PC-9 (cell line): ENCODE measurements at regions not wholly inside any gene's neighbourhood (a gene's known extent, or its start where the extent isn't known, plus 50 kb on each side); places are given as distances from the start of the nearest gene placed in this dataset.

Source experiments
- EZH2 ChIP-seq: fragments of 200-600 bp; sonication (generic); IDR thresholded peaks from 2 replicates; pipeline ENCODE4 v1.8.0; 2017; ENCODE audit warnings: antibody characterized with exemption, low read depth
- TF ChIP-seq, protein P1 (sequence below): fragments of 200-600 bp; sonication (generic); conservative IDR thresholded peaks from 2 replicates; pipeline ENCODE4 v1.6.1; 2017; ENCODE audit warnings: mixed run types, antibody characterized with exemption, mild to moderate bottlenecking, moderate library complexity

DNA sequence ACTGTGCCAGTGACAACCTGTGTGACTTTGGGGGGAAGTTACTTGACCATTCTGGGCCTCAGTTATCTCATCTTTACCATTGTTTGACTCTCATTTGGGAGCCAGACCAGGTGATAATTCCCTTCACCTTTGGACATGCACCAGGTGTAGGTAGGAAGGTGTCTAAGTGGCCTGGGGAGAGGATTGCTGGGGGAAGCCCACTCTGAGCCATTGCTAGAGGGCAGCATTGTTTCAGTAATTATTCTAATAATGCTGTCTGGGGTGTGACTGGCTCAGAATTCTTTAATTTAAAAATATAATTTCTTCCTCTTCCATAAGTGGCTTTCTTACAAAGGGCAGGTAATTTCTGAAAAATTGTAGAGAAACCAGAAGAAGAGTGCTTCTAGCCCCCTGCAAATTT is 104.3 kb downstream of the RTL9 start:
- TF ChIP-seq, protein P1, sequence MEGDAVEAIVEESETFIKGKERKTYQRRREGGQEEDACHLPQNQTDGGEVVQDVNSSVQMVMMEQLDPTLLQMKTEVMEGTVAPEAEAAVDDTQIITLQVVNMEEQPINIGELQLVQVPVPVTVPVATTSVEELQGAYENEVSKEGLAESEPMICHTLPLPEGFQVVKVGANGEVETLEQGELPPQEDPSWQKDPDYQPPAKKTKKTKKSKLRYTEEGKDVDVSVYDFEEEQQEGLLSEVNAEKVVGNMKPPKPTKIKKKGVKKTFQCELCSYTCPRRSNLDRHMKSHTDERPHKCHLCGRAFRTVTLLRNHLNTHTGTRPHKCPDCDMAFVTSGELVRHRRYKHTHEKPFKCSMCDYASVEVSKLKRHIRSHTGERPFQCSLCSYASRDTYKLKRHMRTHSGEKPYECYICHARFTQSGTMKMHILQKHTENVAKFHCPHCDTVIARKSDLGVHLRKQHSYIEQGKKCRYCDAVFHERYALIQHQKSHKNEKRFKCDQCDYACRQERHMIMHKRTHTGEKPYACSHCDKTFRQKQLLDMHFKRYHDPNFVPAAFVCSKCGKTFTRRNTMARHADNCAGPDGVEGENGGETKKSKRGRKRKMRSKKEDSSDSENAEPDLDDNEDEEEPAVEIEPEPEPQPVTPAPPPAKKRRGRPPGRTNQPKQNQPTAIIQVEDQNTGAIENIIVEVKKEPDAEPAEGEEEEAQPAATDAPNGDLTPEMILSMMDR, result peak; percentile 61
- no peak for TF ChIP-seq EZH2
